ENCODE measurements at regions not wholly inside any gene's neighbourhood (a gene's known extent, or its start where the extent isn't known, plus 50 kb on each side); places are given as distances from the start of the nearest gene placed in this dataset.
A peak's percentile ranks its signal among the peaks of the same experiment; 100 is the strongest.

GRCh38 chr14:62017651-62018230 is 255.5 kb downstream of the SNAPC1 start:
- FAIRE-seq, result no peak

GRCh38 chr14:62018606-62019005 is 256.4 kb downstream of the SNAPC1 start:
- peaks cover 2% of the 10 kb centered on the region for H3K27me3 ChIP-seq (ENCODE audit: control insufficient read depth, insufficient read depth, low read length)
- no peak overlapping the region for H3K4me3 ChIP-seq (ENCODE audit: low read depth, low read length)
- no peak for TF ChIP-seq CTCF (IDR thresholded peaks at IDR 0.05; ENCODE audit: insufficient read depth, low read length, severe bottlenecking)
- DNase-seq (ENCODE audit: low read depth) (no peak), FAIRE-seq (no peak)
- no peaks in the 10 kb centered on the region for H3K36me3 ChIP-seq (ENCODE audit: control insufficient read depth, insufficient read depth, low read length)

More at GRCh38 chr14:62017651-62018230, 255.5 kb downstream of the SNAPC1 start:
- Histone ChIP-seq H3K27me3 (ENCODE audit: control insufficient read depth, insufficient read depth, low read length) (peaks cover 2% of the 10 kb centered on the region), H3K36me3 (ENCODE audit: control insufficient read depth, insufficient read depth, low read length) (no peaks in the 10 kb centered on the region), H3K4me3 (ENCODE audit: low read depth, low read length) (no peak overlapping the region)
- TF ChIP-seq CTCF (IDR thresholded peaks at IDR 0.05; ENCODE audit: insufficient read depth, low read length, severe bottlenecking), result no peak
- DNase-seq (ENCODE audit: low read depth), result no peak

GRCh38 chr14:62027958-62028357 is 265.7 kb downstream of the SNAPC1 start:
- Histone ChIP-seq H3K27me3 (ENCODE audit: control insufficient read depth, insufficient read depth, low read length) (no peaks in the 10 kb centered on the region), H3K4me3 (ENCODE audit: low read depth, low read length) (no peak overlapping the region), H3K36me3 (ENCODE audit: control insufficient read depth, insufficient read depth, low read length) (no peaks in the 10 kb centered on the region)
- DNase-seq (ENCODE audit: low read depth) (no peak), FAIRE-seq (no peak)
- TF ChIP-seq CTCF (IDR thresholded peaks at IDR 0.05; ENCODE audit: insufficient read depth, low read length, severe bottlenecking), result no peak

- DNase-seq (ENCODE audit: low read depth), result no peak
- Histone ChIP-seq H3K27me3 (ENCODE audit: control insufficient read depth, insufficient read depth, low read length) (no peaks in the 10 kb centered on the region), H3K4me3 (ENCODE audit: low read depth, low read length) (no peak overlapping the region), H3K36me3 (ENCODE audit: control insufficient read depth, insufficient read depth, low read length) (no peaks in the 10 kb centered on the region)
- FAIRE-seq, result no peak
- no peak for TF ChIP-seq CTCF (IDR thresholded peaks at IDR 0.05; ENCODE audit: insufficient read depth, low read length, severe bottlenecking)
Measured at GRCh38 chr14:62029569-62029924, 267.3 kb downstream of the SNAPC1 start.

- no peak for TF ChIP-seq CTCF (IDR thresholded peaks at IDR 0.05; ENCODE audit: insufficient read depth, low read length, severe bottlenecking)
Measured at GRCh38 chr14:62030387-62030786, 268.2 kb downstream of the SNAPC1 start.

GRCh38 chr14:62031504-62031903 is 269.3 kb downstream of the SNAPC1 start:
- DNase-seq (ENCODE audit: low read depth), result peak; percentile 78
- no peak for FAIRE-seq

More at GRCh38 chr14:62030387-62030786, 268.2 kb downstream of the SNAPC1 start:
- no peak for DNase-seq (ENCODE audit: low read depth)
- Histone ChIP-seq H3K36me3 (ENCODE audit: control insufficient read depth, insufficient read depth, low read length) (no peaks in the 10 kb centered on the region), H3K27me3 (ENCODE audit: control insufficient read depth, insufficient read depth, low read length) (no peaks in the 10 kb centered on the region), H3K4me3 (ENCODE audit: low read depth, low read length) (no peak overlapping the region)
- FAIRE-seq, result no peak

More at GRCh38 chr14:62031504-62031903, 269.3 kb downstream of the SNAPC1 start:
- no peak for TF ChIP-seq CTCF (IDR thresholded peaks at IDR 0.05; ENCODE audit: insufficient read depth, low read length, severe bottlenecking)
- Histone ChIP-seq H3K4me3 (ENCODE audit: low read depth, low read length) (no peak overlapping the region), H3K27me3 (ENCODE audit: control insufficient read depth, insufficient read depth, low read length) (no peaks in the 10 kb centered on the region), H3K36me3 (ENCODE audit: control insufficient read depth, insufficient read depth, low read length) (no peaks in the 10 kb centered on the region)

Data from bronchial epithelial cell (primary cell).